ENCODE measurements at regions not wholly inside any gene's neighbourhood (a gene's known extent, or its start where the extent isn't known, plus 50 kb on each side); places are given as distances from the start of the nearest gene placed in this dataset.

DNA sequence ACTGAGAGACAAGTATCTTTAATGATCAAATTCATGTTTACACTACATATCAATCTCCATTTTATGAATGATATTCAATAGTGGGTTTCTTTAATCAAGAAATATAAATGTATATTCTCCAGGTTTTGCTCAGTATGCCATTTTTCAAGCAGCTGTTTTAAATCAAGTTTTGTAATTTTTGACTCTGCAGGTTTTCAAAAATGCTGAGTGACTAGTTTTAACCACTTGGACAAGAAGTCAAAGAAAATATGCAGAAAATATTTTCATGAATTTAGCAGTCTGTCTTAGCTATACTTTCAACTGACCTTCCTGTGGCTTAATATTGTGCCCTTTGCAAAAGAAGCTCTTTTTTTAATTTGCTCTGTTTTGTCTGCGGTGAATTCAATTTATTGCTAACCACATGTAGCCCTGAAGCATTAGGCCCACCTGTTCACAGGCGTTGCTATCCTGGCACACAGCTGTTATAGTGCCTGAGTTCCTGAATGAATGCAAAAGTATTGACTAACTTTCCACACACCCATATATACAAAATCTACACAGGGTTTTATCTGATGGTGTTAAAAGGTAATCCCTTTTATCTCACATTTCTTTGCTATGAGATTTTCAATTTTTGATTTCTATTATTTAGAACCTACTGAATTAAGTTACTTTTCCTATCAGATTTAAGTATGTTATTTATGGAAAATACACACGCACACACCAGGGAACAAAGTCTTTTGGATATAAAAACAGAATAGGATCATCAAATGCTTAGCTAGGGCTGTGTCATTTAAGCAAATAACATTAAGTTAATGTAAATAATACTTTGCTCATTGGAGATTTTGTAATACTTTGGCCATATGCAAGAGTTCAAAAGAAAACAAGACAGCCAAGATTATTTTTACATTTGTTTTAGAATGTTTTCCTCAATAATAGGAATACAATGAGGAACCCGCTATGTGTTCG is 1166.1 kb upstream of the GBE1 start:
- H3K79me2 ChIP-seq: no peaks in the 10 kb centered on the region
- no peaks in the 10 kb centered on the region for H3K4me1 ChIP-seq
- no peak overlapping the region for H3K9ac ChIP-seq
- H3K36me3 ChIP-seq (ENCODE audit: control insufficient read depth, insufficient read depth, low read length): no peaks in the 10 kb centered on the region
- H3K27me3 ChIP-seq (ENCODE audit: control insufficient read depth, insufficient read depth, low read length): no peaks in the 10 kb centered on the region
- TF ChIP-seq, protein P1, sequence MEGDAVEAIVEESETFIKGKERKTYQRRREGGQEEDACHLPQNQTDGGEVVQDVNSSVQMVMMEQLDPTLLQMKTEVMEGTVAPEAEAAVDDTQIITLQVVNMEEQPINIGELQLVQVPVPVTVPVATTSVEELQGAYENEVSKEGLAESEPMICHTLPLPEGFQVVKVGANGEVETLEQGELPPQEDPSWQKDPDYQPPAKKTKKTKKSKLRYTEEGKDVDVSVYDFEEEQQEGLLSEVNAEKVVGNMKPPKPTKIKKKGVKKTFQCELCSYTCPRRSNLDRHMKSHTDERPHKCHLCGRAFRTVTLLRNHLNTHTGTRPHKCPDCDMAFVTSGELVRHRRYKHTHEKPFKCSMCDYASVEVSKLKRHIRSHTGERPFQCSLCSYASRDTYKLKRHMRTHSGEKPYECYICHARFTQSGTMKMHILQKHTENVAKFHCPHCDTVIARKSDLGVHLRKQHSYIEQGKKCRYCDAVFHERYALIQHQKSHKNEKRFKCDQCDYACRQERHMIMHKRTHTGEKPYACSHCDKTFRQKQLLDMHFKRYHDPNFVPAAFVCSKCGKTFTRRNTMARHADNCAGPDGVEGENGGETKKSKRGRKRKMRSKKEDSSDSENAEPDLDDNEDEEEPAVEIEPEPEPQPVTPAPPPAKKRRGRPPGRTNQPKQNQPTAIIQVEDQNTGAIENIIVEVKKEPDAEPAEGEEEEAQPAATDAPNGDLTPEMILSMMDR (IDR thresholded peaks at IDR 0.05): no peak
- no peak overlapping the region for H3K4me2 ChIP-seq (ENCODE audit: low read length)
- H3K4me3 ChIP-seq (ENCODE audit: low read depth, low read length): no peak overlapping the region
- no peaks in the 10 kb centered on the region for H3K9me3 ChIP-seq (ENCODE audit: control insufficient read depth, low read length)
- no peak overlapping the region for H3K27ac ChIP-seq
- H2AFZ ChIP-seq: no peak overlapping the region

DNA sequence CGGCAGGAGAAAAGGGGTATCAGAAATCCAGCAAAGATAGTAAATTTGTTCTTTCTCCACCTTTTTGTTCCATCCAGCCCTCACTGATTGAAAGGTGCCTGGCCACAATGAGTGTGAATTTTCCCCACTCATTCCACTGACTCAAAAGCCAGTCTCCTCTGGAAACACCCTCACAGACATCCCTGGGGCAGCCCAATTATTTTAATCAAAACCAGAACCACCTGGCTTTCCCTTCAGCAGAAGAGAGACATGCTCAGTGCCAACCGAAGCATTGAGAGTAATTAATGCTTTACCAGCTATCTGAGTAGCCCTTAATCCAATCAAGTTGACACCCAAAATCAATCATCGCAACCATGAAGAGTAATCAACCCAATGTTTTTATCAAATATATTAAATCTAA is 1129.6 kb upstream of the GBE1 start:
- Histone ChIP-seq H3K79me2 (no peaks in the 10 kb centered on the region), H3K27me3 (ENCODE audit: control insufficient read depth, insufficient read depth, low read length) (no peaks in the 10 kb centered on the region), H3K9me3 (ENCODE audit: control insufficient read depth, low read length) (no peaks in the 10 kb centered on the region), H3K9ac (no peak overlapping the region), H3K4me2 (ENCODE audit: low read length) (no peak overlapping the region), H3K36me3 (ENCODE audit: control insufficient read depth, insufficient read depth, low read length) (no peaks in the 10 kb centered on the region), H3K4me1 (no peaks in the 10 kb centered on the region), H3K27ac (no peak overlapping the region), H2AFZ (no peak overlapping the region), H3K4me3 (ENCODE audit: low read depth, low read length) (no peak overlapping the region)
- TF ChIP-seq, protein P1 (IDR thresholded peaks at IDR 0.05): no peak

DNA sequence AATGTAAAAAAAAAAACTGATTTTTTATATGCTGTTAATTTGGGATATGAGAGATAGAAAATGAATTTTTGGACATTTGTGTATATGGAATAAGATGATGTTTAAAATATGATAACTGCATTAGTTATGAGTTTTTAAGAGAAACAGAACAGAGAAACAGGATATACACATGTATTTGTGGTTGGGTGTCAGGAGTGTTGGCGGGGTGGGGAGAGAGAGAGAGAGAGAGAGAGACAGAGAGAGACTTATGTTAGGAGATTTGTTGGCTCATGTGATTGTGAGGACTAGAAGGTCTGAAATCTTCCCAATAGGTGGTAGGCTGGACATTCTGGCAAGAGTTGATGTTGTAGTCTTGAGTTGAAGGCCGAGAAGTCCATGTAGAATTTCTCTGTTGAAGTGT is 1121.6 kb upstream of the GBE1 start:
- TF ChIP-seq, protein P1 (IDR thresholded peaks at IDR 0.05): no peak
- Histone ChIP-seq H3K4me3 (ENCODE audit: low read depth, low read length) (no peak overlapping the region), H3K27me3 (ENCODE audit: control insufficient read depth, insufficient read depth, low read length) (no peaks in the 10 kb centered on the region), H3K4me1 (no peaks in the 10 kb centered on the region), H3K27ac (no peak overlapping the region), H3K4me2 (ENCODE audit: low read length) (no peak overlapping the region), H2AFZ (no peak overlapping the region), H3K79me2 (no peaks in the 10 kb centered on the region), H3K9ac (no peak overlapping the region), H3K9me3 (ENCODE audit: control insufficient read depth, low read length) (no peaks in the 10 kb centered on the region), H3K36me3 (ENCODE audit: control insufficient read depth, insufficient read depth, low read length) (no peaks in the 10 kb centered on the region)

DNA sequence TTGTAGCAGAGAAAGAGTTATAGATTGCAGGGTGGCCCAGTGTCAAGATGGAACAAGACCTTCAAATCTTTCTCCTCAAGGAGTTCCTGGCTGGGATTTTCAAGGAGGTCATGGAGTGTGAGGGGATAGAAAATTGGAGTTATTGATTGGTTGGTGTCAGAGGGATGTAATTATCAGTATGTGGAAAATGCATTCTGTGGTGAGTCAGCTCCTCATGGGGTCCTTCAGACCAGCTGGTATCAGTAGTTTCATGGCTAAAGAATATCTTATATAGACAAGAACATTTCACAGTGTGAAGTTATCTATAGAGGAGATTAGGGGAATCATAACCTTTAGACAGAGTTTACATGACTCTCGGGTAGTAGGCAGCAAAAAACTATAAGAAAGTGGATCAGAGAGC is 1114.0 kb upstream of the GBE1 start:
- TF ChIP-seq, protein P1 (IDR thresholded peaks at IDR 0.05): no peak
- Histone ChIP-seq H3K4me1 (no peaks in the 10 kb centered on the region), H3K79me2 (no peaks in the 10 kb centered on the region), H3K27me3 (ENCODE audit: control insufficient read depth, insufficient read depth, low read length) (no peaks in the 10 kb centered on the region), H3K4me2 (ENCODE audit: low read length) (no peak overlapping the region), H3K4me3 (ENCODE audit: low read depth, low read length) (no peak overlapping the region), H3K36me3 (ENCODE audit: control insufficient read depth, insufficient read depth, low read length) (no peaks in the 10 kb centered on the region), H3K9ac (no peak overlapping the region), H3K27ac (no peak overlapping the region), H3K9me3 (ENCODE audit: control insufficient read depth, low read length) (no peaks in the 10 kb centered on the region), H2AFZ (no peak overlapping the region)

DNA sequence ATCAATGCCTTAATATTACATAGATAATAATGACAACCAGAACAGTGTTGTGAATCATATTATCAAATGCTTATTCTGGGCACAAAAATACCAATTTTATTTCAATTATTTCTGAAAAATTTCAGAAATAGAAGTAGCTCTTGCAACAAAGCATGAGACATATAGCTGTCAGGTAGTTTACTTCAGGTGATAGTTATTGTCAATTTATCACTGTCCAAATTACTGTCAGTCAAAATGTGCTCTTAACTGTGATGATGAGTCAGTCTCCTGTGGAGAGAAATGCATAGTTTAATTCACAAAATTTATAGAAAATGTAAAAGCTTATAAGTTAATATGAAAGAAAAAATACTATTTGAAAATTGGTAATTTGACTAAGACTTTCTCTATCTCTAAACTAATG is 1078.4 kb upstream of the GBE1 start:
- no peaks in the 10 kb centered on the region for H3K9me3 ChIP-seq (ENCODE audit: control insufficient read depth, low read length)

More for the DNA sequence above, 1078.4 kb upstream of the GBE1 start:
- H3K4me3 ChIP-seq (ENCODE audit: low read depth, low read length): no peak overlapping the region
- H3K27me3 ChIP-seq (ENCODE audit: control insufficient read depth, insufficient read depth, low read length): no peaks in the 10 kb centered on the region
- no peak overlapping the region for H3K4me2 ChIP-seq (ENCODE audit: low read length)
- H2AFZ ChIP-seq: no peak overlapping the region
- no peak overlapping the region for H3K9ac ChIP-seq
- H3K27ac ChIP-seq: no peak overlapping the region
- H3K36me3 ChIP-seq (ENCODE audit: control insufficient read depth, insufficient read depth, low read length): no peaks in the 10 kb centered on the region
- TF ChIP-seq, protein P1 (IDR thresholded peaks at IDR 0.05): no peak
- H3K4me1 ChIP-seq: no peaks in the 10 kb centered on the region
- H3K79me2 ChIP-seq: no peaks in the 10 kb centered on the region
